ENCODE measurements at regions not wholly inside any gene's neighbourhood (a gene's known extent, or its start where the extent isn't known, plus 50 kb on each side); places are given as distances from the start of the nearest gene placed in this dataset.
"Not testable (repeated sequence)": the region's sequence is repeated elsewhere in the genome, so short reads cannot be mapped to it uniquely, and the experiment has no call there.

DNA sequence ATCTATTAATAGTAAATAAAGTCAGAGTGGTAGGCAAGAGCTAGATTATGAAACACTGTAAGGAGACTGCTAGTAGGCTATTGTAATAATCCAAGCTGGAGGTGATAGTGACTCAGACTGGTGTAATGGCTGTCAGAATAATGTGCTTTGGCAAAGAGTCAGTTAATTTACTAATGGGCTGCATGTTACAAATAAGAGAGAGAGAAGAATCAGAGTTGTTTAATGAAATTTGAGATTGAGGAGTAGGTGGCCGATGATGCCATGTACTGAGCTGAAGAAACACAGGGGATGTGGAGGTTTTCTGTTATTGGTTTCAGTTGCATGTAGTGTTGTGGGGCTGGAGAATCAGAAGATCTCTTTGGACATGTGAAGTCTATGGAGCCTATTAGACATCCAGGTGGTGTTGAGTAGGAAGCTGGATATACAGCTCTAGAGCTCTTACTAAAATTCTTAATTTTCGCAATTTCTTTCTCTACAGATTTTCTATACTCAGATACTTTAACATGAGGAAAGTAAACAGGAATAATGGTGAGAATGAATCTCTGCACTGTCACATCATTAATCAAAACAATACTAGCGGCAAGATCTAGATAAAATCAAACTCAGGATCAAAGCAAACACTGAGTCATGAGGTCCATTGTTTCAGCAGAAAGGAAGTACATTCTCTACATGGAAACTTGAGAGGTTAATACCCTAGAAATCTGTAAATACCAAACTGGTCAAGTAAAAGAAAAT is 167.7 kb downstream of the SIM1 start:
- no peaks in the 10 kb centered on the region for H3K9me3 ChIP-seq (replicated peaks; ENCODE audit: control insufficient read depth, insufficient read depth, low read length)
- FAIRE-seq: no peak
- CTCF ChIA-PET: no interaction called here
- no TSS peak for BruUV-seq (replicated peaks)
- H3K36me3 ChIP-seq (ENCODE audit: control insufficient read depth in 2 of 2, insufficient read depth in 2 of 2, low read length in 1 of 2): no peaks in the 10 kb centered on the region
- no peaks in the 10 kb centered on the region for H3K4me1 ChIP-seq (ENCODE audit: control insufficient read depth, insufficient read depth, low read length)
- WGBS (ENCODE audit: insufficient coverage, insufficient replicate concordance, low lambda C conversion rate, missing lambda C conversion rate): 37% methylated on average over 3 of the region's 3 CpGs
- ATAC-seq: no peak
- H4K20me1 ChIP-seq (ENCODE audit: control insufficient read depth, insufficient read depth): no peaks in the 10 kb centered on the region
- no peak overlapping the region for H3K4me2 ChIP-seq (ENCODE audit: control insufficient read depth, insufficient read depth)
- no peak overlapping the region for H3K27ac ChIP-seq (ENCODE audit: control insufficient read depth, insufficient read depth)
- intact Hi-C loops (cut with micrococcal nuclease; ENCODE audit: unreplicated experiment): loop anchor here (10.0 kb wide), 1 partner anchor 632 kb away; no protein-coding TSS in a partner anchor
- DNase-seq (ENCODE audit: low read depth, low spot score): no peak
- H2AFZ ChIP-seq (ENCODE audit: control insufficient read depth, low read depth, low read length): no peak overlapping the region
- no peak overlapping the region for H3K9ac ChIP-seq (ENCODE audit: control insufficient read depth, insufficient read depth, low read length)
- H3K27me3 ChIP-seq (replicated peaks in 1 of 2; ENCODE audit: control insufficient read depth in 2 of 2, insufficient read depth in 2 of 2, low read length in 1 of 2): no peaks in the 10 kb centered on the region
- TF ChIP-seq IKZF2 (IDR thresholded peaks at IDR 0.05) (no peak), KAT2A (conservative IDR thresholded peaks at IDR 0.05; ENCODE audit: control insufficient read depth, low read depth, low read length) (no peak), BHLHE40 (IDR thresholded peaks at IDR 0.05; ENCODE audit: borderline replicate concordance in 1 of 2, low read depth in 2 of 2, low read length in 1 of 2) (no peak), EGR1 (IDR thresholded peaks at IDR 0.05; ENCODE audit: borderline replicate concordance in 1 of 2, low read depth in 2 of 2, low read length in 2 of 2) (no peak), NRF1 (conservative IDR thresholded peaks at IDR 0.05; ENCODE audit: low read depth, low read length) (no peak), HCFC1 (IDR thresholded peaks at IDR 0.05; ENCODE audit: low read length) (no peak), RFX5 (IDR thresholded peaks at IDR 0.05; ENCODE audit: low read depth, low read length) (no peak)
- TF ChIP-seq, protein P1, sequence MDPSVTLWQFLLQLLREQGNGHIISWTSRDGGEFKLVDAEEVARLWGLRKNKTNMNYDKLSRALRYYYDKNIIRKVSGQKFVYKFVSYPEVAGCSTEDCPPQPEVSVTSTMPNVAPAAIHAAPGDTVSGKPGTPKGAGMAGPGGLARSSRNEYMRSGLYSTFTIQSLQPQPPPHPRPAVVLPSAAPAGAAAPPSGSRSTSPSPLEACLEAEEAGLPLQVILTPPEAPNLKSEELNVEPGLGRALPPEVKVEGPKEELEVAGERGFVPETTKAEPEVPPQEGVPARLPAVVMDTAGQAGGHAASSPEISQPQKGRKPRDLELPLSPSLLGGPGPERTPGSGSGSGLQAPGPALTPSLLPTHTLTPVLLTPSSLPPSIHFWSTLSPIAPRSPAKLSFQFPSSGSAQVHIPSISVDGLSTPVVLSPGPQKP (IDR thresholded peaks at IDR 0.05; ENCODE audit: low read depth, low read length): no peak
- POLR2A ChIA-PET: no interaction called here
- RAD21 ChIA-PET (ENCODE audit: unreplicated experiment): no interaction called here
- SMC1A ChIA-PET (ENCODE audit: uncharacterized antibody, unreplicated experiment): interaction anchor here (0.5 to 1.3 kb wide), 3 partner anchors 11 to 1395 kb away, joined by 3 read pairs; no protein-coding TSS in a partner anchor
- no peaks in the 10 kb centered on the region for H3K79me2 ChIP-seq (ENCODE audit: control insufficient read depth, insufficient read depth, low read length)
- in situ Hi-C loops (cut with MboI): no loop called here
- no peak overlapping the region for H3K4me3 ChIP-seq

DNA sequence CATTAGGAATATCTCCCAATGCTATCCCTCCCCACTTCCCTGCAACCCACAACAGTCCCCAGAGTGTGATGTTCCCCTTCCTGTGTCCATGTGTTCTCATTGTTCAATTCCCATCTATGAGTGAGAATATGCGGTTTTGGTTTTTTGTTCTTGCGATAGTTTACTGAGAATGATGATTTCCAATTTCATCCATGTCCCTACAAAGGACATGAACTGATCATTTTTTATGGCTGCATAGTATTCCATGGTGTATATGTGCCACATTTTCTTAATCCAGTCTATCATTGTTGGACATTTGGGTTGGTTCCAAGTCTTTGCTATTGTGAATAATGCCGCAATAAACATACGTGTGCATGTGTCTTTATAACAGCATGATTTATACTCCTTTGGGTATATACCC is 169.5 kb downstream of the SIM1 start:
- FAIRE-seq; CTCF ChIA-PET; BruUV-seq (replicated peaks): not testable (repeated sequence)

More for the DNA sequence above, 169.5 kb downstream of the SIM1 start:
- intact Hi-C loops (cut with micrococcal nuclease; ENCODE audit: unreplicated experiment): loop anchor here (10.0 kb wide), 1 partner anchor 630 kb away; no protein-coding TSS in a partner anchor
- RAD21 ChIA-PET (ENCODE audit: unreplicated experiment); H3K9ac ChIP-seq (ENCODE audit: control insufficient read depth, insufficient read depth, low read length); H3K4me3 ChIP-seq; in situ Hi-C loops (cut with MboI); H3K36me3 ChIP-seq (ENCODE audit: control insufficient read depth in 2 of 2, insufficient read depth in 2 of 2, low read length in 1 of 2); POLR2A ChIA-PET; H2AFZ ChIP-seq (ENCODE audit: control insufficient read depth, low read depth, low read length); H3K27me3 ChIP-seq (replicated peaks in 1 of 2; ENCODE audit: control insufficient read depth in 2 of 2, insufficient read depth in 2 of 2, low read length in 1 of 2); H3K4me1 ChIP-seq (ENCODE audit: control insufficient read depth, insufficient read depth, low read length); DNase-seq (ENCODE audit: low read depth, low spot score); H3K79me2 ChIP-seq (ENCODE audit: control insufficient read depth, insufficient read depth, low read length); H4K20me1 ChIP-seq (ENCODE audit: control insufficient read depth, insufficient read depth); H3K4me2 ChIP-seq (ENCODE audit: control insufficient read depth, insufficient read depth); H3K9me3 ChIP-seq (replicated peaks; ENCODE audit: control insufficient read depth, insufficient read depth, low read length); ATAC-seq; H3K27ac ChIP-seq (ENCODE audit: control insufficient read depth, insufficient read depth): not testable (repeated sequence)
- SMC1A ChIA-PET (ENCODE audit: uncharacterized antibody, unreplicated experiment): interaction anchor here (0.9 kb wide), 1 partner anchor 45 kb away, joined by 3 read pairs; no protein-coding TSS in a partner anchor
- WGBS (ENCODE audit: insufficient coverage, insufficient replicate concordance, low lambda C conversion rate, missing lambda C conversion rate): 67% methylated on average over 2 of the region's 4 CpGs

Data from GM12878 (cell line).